ENCODE measurements at regions not wholly inside any gene's neighbourhood (a gene's known extent, or its start where the extent isn't known, plus 50 kb on each side); places are given as distances from the start of the nearest gene placed in this dataset.

DNA sequence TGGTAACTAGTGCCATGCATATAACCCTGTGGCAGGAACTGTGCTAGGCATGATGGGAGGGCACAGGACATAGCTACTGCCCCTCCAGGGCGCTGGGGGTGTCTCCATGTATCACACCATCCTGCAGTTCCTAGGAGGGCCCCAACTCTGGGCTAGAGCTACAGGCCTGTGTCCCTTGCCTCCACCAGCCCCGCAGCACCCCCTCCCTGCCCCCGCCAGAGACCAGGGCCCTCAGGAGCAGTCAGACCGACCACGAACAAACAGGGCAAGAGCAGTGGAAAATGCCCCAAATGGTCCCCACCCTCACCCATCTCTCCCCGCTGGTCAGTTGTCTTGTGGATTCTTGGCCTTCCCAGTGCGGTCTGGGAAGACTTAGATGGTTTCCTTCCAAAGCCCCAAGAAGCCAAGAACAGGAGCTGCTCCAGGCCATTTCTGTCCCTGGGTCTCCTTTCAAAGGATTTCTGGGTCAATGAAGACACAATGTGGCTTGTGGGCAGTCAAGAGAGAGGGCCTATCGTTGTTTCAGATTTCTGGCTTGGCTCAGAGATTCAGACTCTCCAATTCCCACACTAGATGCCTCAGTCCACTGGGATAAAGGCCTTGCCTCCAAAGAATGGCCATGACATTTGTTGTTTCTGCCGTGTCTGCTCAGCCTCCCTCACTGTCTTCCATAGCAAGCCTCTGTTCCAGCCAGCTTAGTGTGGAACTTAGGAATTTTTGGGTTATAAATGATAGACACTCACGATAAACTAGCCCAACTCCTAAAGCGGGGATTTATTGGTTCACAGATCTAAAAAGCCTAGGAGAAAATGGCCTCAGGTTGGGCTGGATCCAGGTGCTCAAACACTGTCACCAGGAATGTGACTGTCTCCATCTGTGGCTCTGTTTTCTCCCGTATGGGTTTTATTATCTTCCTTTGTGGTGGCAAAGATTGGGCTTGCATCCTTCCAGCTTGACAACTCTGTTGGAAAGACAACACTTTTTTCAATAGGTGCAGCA, 80.6 kb downstream of the LSM3 start:
- TF ChIP-seq POLR2AphosphoS5 (IDR thresholded peaks at IDR 0.05; ENCODE audit: borderline replicate concordance, low read depth, low read length) (no peak), EZH2 (IDR thresholded peaks at IDR 0.05) (no peak), FOXP2 (optimal IDR thresholded peaks at IDR 0.05; ENCODE audit: control extremely low read depth, extremely low read length, insufficient read depth) (no peak)

Measured in SK-N-MC (cell line).